Suppressor macrophage treated with lipopolysaccharide for 4 hours (primary cell): ENCODE measurements at regions not wholly inside any gene's neighbourhood (a gene's known extent, or its start where the extent isn't known, plus 50 kb on each side); places are given as distances from the start of the nearest gene placed in this dataset.

Source experiments
- DNase-seq: peaks from one replicate; pipeline ENCODE4 v3.0.0-alpha.2; 2020

DNA sequence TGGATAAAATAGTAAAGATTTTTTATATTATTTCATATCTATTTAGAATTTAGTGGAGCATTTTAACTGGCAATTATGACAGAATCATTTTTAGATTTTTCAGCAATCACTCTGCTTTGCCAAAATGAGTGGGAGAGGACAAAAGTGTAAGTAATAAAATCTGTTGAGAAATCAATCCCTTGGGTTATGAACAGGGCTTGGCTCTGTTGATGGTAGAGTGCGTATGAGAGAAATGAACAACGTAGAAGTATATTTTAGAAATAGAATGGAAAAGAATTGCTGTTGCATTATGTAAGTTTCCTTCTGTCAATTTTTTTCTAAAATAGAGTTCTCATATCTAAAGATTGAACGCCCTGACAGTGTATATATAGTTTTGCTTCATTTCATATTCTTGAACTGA lies 154.1 kb upstream of the PRDM9 start:
- DNase-seq, result no peak

GRCh38 chr5:23352446-23352845 lies 155.0 kb upstream of the PRDM9 start:
- no peak for DNase-seq

GRCh38 chr5:23343121-23343520 lies 164.3 kb upstream of the PRDM9 start:
- DNase-seq, result no peak

DNA sequence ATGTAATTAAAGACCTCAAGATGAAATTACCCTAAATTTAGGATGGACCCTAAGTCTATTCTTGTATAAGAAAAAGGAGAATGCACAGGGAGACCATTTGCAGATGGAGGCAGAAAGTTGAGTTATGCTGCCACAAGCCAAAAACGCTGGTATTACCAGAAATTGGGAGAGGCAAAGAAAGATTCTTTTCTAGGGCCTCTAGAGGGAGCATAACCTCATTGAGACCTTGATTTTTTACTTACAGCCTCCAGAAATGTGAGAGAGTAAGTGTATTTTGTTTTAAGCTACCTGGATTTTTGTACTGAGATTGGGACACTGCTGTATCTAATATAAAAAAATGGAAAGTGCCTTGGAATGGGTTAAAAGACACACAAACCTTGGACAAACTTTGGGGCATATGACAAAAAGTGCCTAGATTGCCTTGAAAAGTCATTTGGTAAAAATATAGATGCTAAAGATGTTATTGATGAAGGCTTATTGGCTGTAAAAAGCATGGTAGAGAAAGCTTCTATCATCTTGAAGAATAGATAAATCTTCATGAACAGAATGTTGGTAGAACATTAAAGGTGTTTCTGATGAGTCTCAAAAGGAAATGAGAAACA lies 174.7 kb upstream of the PRDM9 start:
- peak; percentile 0 for DNase-seq

- no peak for DNase-seq
Observed at GRCh38 chr5:23330726-23331125, 176.7 kb upstream of the PRDM9 start.

- DNase-seq, result no peak
Observed at GRCh38 chr5:23319901-23320300, 187.5 kb upstream of the PRDM9 start.

DNA sequence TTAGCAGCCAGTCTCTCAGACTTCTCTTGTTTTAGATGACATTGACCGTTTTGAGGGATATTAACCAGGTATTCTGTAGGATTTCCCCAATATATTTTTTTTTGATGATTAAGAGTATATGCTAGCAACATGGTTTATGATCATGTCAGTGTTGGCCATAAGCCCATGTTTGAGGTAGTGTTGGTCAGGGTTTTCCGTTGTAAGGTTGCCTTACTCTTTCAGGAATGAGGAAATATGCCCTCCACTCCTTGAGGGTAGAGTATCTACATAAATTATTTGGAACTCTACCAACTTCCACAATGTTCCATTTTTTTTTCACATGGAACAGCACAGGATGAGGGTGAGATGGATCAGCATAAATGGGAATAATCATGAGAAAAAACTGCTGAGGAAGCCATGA lies 188.4 kb upstream of the PRDM9 start:
- no peak for DNase-seq

GRCh38 chr5:23318166-23318565 lies 189.2 kb upstream of the PRDM9 start:
- no peak for DNase-seq

- no peak for DNase-seq
Observed at GRCh38 chr5:23316060-23316591, 191.3 kb upstream of the PRDM9 start.

DNA sequence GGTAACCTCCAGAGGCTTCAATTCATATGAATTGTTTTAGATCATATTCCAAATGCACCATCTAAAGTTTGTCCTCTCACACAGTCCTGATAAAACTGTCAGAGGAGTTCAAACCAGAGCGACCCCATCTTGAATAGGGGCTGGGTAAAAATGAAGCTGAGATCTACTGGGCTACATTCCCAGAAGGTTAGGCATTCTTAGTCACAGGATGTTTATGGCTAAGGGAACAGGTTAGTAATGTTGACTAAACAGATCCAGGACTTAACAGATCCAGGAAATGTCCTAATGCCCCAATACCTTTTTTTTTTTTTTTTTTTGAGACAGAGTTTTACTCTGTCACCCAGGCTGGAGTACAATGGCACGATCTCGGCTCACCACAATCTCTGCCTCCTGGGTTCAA lies 192.6 kb upstream of the PRDM9 start:
- DNase-seq, result no peak

DNA sequence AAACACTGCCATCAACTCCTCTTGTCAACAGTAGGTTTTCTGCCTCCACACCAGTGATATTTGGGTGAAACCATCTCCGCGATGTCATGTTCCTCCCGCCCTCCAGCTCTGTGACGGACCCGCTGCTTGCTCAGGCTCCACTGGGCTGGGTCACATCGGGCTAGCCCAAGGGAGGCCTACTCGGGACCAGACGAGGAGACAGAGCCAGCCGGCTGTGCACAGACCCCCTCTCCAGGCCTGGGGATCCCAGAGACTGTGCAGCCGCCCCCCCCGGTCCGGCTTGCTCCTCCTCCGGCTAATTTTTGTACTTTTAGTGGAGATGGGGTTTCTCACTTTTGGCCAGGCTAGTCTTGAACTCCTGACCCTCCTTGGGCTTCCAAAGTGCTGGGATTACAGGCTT lies 202.4 kb upstream of the PRDM9 start:
- no peak for DNase-seq

DNA sequence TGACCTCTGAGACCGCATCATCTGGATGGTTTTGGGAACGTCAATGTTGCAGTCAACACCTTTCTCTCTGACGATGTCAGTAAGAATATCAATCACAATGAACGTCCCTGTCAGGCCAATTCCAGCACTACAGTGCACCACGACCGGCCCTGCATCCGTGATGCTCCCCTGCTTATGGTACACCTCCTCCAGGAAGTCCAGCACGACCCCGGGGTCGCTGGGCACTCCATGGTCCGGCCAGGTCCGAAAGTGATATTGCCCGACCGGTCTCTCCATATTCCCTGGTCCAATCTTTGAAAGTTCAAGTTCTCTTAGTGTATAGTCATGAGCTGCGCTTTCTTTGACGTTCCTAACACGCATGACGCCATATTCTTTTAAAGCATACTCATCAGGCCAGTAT lies 203.6 kb upstream of the PRDM9 start:
- DNase-seq, result no peak

DNA sequence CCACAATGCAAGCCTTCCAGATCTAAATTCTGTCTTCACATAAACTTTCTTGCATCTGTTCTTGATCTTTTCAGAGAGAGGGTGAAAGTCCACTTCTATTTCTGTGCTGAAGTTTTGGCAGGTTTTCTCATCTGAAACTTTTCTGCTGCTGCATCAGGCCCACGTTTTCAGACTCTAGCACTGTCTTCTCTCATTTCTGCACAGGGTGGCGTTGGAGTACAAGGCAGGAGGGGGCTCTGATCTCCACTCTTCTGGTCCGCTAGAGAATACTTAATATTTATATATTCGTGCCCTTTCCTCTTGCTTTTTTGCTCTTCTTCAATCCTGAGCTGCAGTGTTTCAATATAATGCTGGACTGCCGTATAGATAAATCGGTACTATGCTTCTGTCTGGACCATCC lies 204.0 kb upstream of the PRDM9 start:
- no peak for DNase-seq

DNA sequence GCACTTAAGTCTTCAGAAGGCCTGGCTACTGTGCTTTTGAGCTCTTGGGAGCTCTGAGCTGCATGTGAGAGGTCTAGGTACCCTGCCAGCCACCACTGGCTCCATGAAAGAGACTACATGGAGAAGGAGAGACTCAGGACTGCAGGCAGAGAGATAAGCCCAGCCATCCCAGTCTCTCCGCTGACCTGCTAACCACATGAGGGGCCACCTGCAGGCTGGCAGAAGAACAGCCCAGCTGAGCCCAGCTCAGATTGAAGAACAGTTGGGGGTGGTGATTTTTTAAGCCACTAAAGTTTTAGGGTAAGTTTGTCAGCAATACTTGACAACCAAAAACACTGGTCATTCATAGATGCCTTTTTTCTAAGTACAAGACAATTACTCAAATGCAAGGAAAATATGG lies 205.0 kb upstream of the PRDM9 start:
- DNase-seq, result no peak

- no peak for DNase-seq
Observed at GRCh38 chr5:23289162-23289561, 218.2 kb upstream of the PRDM9 start.

DNA sequence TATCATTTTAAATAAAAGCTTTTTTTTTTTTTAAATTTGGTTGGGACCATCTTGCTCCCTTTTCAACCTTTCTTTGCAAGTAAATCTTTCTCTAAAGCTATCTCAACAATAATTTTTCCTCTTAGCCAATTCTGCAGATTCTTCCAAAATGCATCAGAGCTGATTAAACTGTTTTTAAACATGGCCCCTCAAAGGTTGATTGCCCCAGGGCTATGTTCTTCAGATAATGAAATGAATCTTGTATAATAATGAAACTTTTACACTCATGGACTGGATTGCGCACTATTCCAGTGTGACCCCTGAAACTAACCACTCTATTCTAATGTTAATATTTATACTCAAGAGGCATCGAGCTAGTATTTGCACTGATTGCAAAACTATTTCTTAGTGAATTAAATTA lies 222.8 kb upstream of the PRDM9 start:
- no peak for DNase-seq

- no peak for DNase-seq
Observed at GRCh38 chr5:23274171-23274570, 233.2 kb upstream of the PRDM9 start.

DNA sequence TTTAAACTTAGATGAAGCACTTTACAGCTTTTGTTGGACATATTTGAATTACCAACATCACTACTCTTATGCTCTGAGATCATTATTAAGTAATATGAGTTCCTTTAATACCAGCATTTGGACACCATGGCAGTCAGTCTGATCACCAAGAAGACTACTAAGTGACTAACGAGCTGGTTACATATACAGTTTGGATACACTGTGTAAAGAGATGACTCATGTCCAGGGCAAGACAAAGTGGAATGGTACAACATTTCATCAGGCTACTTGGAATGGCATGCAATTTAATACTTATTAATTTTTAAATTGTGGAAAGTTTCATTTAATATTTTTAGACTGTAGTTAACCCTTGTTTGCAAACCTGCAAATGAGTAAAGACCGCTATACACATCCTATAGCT lies 237.4 kb upstream of the PRDM9 start:
- no peak for DNase-seq

DNA sequence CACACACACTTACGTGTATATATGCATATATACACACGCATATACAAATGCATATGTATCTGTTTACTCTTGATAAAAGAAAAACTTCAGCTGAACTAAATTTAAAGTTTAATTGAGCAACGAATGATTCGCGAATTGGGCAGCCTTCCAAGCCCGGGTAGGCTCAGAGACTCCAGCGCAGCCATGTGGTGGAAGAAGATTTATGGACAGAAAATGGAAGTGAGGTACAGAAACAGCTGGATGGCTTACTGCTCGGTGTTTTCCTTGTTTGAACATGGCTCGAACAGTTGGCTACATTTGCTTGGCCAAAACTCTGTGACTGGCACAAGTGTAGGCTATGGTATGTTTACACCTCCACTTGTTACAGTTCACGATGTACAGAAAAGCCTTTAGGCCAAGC lies 239.3 kb upstream of the PRDM9 start:
- DNase-seq, result no peak

GRCh38 chr5:23260621-23261020 lies 246.8 kb upstream of the PRDM9 start:
- no peak for DNase-seq

DNA sequence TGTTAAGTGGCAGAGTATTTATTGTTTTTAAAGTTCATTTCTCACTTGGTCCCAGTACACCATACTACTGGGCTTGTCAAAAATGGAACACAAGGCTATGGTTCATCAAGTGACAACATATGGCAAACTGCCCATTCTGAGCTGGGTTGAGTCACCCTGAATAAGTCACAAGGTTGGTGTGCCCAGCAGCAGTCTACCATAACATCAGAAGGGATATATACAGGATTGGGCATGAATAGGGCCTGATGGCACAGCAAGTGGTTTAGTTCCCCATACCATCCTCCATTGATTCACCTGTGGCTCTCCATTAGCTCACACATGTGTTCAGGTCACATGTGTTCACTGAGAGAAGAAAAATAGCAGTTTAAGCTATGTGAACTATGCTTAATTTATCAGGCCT lies 249.8 kb upstream of the PRDM9 start:
- DNase-seq, result peak; percentile 0

GRCh38 chr5:23253621-23254198 lies 253.7 kb upstream of the PRDM9 start:
- DNase-seq, result no peak

GRCh38 chr5:23242891-23243290 lies 264.5 kb upstream of the PRDM9 start:
- no peak for DNase-seq

GRCh38 chr5:23235246-23235645 lies 272.2 kb upstream of the PRDM9 start:
- DNase-seq, result no peak

- DNase-seq, result no peak
Observed at GRCh38 chr5:23234197-23234596, 273.2 kb upstream of the PRDM9 start.
